ENCODE measurements at regions not wholly inside any gene's neighbourhood (a gene's known extent, or its start where the extent isn't known, plus 50 kb on each side); places are given as distances from the start of the nearest gene placed in this dataset.

DNA sequence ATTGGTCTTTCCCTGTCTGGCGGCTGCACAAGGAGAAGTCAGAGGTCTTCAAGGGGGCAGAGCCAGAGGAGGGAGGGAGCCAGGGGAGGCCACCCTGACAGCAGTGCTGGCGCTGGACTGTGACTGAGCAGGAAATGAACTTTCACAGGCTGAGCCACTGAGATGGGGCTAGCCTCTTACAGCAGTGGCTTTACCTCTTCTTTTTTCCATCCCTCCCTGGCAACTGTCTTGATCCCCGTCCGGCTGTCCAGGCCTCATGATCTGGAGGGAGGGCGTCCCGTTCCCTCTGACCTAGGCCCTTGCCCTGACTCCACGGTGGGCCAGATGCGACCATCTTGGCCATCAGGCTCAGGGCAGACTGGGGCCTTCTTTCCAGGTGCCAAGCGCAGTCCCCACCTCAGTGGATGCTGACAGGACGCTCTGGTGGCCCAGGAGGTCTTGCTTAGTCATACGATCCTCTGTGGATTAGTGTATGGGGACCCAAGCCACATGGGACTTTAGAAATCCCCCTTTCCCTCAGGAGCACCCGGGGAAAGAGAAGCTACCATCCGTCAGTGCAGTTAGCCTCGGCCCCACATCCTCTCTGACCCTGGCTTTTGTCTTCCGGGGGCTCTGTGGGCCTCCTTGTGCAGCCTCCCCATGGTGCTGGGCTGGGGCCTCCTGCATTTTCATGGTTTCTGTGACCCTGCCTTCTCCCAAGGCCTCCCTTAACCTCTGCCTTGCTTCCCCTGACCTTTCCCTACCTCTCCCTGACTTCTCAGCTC lies 57.4 kb upstream of the CCDC167 start:
- no peak for DNase-seq (ENCODE audit: low spot score)

DNA sequence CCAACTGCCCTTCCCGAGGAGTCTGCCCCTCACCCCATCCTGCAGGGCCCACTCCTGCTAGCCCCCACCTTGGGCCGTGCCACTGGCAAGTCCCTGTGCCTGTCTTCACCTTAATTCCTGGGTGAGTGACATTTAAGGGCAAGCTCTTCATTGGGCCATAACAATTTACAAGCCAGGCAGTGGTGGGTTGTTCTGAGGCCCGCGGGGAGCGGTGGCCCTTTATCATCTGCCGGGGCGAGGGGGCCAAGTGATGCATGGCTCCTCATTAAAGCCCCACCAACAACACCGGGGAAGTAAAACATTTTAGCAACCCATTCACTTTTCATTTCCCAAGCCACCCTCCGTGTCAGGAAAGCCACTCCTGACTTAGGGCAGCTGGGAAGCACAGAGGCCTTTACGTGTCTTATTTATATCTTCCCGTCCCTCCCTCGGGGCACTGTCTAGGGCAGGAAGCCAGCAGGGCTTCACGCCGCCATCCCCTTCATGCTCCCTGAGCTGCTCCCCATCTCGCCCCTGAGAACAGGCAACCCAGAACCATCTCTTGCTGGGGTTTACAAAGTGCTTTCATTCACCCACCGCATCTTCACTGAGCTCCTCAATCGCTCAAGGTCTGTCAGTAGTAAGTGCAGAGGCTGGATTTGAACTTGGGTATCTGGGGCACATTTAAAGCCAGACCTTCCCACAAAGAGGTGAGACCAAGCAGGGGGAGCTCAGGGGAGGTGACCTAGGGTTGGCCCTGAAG lies 55.5 kb upstream of the CCDC167 start:
- DNase-seq (ENCODE audit: low spot score): no peak

DNA sequence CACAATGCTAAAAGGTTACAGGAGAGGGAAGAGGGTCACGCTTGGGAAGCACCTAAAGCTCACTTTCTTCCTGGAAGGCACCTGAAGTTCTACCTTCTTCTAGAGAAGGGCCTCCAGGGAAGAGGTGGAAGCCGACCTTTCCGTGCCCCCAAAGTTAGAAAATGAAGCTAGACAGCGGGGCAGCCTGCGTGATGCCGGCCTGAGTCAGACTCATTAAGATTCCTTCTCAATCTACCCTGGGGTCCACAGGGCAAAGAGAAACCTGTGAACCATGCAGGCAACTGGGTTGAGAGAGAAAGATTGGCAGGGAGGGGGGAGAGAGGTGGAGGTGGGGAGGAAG lies 54.8 kb upstream of the CCDC167 start:
- no peak for DNase-seq (ENCODE audit: low spot score)

DNA sequence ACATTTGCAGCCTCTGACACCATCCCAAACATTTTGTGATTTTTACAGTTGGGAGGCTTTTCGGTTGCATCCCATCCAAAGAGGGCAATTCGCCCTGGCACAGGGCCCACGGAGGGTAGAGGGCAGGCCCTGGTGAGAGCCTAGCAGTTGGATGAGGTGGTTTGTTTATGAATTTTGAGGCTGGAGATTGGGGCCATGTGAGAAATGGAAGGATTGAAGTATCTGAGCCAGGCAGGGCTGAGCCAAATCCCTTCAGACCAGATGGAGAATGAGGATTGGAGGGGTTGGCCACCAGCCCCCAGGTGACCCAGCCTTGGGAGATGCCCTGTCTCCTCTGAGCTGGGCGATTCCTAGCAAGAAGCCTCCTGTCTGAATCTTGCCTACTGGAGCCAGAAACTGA lies 52.6 kb upstream of the CCDC167 start:
- DNase-seq (ENCODE audit: low spot score): no peak

DNA sequence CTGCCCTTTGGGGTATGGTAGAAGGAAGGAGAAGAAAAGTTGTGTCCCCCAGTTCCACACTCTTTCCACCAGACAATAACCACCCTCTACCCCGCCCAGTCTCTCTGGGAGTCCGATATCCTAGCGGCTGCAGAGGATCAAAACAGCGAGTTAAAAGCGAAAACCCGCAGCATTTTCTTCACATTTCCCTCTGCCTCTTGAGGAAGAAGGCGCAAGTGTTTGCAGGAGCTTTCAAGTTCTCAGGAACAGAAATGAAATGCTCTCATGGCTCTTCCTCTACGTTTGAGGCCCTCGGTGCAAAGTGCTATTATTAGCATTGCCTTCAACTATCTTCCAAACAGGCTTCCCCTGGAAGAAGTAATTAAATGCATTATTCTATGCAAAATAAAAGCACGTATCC lies 52.2 kb upstream of the CCDC167 start:
- no peak for DNase-seq (ENCODE audit: low spot score)

DNA sequence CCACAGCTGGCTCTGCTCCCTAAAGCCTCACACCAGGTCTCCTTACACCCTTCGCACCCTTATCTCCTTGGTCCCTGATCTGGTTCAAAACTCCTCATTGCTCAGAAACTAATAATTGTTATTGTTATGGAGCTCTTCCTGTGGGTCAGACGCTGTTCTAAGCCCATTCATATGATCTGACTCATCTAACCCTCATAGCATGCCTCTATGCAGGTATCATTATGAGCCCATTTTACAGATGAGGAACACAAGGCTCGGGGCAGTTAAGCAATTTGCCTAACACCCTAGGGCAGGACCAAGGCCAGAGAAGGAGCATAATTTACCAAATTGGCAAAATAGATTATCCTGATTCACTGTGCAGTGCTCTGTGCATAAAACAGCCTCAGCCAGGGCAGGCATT lies 51.8 kb upstream of the CCDC167 start:
- no peak for DNase-seq (ENCODE audit: low spot score)

DNA sequence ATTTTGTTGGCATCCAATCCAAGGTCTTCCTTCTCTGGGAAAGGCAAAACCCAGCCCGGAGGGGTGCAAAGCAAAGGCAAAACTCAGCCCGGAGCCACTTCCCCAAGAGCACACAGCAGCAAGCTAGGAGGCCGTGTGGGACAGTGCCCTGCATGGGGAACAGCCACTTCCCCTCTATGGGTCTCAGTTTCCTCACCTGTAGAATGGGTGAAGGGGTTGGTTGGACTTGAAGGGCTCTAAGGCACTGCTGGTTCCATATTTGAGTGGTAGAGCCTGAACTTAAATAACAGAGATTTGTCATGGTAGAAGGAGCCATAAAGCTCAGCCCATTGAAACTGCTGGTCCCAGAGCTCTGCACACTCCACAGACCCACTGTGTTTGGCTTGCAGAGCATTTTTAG lies 51.3 kb upstream of the CCDC167 start:
- DNase-seq (ENCODE audit: low spot score): no peak

DNA sequence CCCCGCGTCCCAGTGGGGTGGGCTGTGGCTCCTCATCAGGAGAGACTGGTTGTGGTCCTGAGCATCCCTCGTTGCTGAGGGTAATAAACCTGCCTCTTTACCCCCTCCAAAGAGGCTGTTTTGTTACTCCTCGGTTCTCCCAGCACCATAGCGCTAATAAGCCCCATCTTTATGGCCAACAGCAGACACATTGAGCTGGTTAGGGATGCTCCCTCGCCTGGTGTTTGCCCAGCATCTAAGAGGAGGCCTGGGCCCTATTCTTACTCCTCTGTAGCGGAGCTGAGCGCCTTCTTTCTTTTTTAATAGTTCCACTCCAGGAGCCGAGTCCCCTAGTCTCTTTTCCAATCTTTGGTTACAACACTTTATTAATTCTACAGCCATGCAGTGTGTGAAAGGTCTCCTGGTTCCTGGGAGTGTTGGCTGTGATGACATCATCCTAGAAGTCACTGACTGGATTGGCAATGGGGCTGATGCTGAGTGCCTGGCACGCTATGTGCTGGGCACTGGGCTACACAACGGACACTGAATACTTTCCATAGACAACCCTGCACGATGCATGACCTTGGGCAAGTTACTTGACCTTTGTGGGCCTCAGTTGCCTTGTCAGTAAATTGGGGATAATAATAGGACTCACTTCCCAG lies 50.6 kb upstream of the CCDC167 start:
- DNase-seq (ENCODE audit: low spot score): peak; percentile 24

DNA sequence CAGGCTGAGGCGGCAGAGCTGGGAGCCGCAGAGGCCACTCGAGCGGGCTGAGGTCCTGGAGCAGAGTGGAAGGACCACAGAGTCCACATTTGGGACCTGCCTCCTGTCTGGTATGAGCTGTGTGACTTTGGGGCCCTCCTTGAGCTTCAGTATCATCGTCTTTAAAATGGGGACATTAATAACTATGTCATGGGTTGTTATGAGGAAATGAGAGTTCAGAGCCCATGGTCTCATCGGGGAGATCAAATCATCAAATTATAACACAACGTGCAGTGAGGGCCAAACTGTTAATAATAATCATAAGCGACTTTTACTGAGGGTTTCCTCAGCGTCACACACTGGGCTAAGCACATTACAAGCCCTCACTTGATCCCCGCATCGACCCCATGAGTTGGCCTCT lies 49.9 kb upstream of the CCDC167 start:
- no peak for DNase-seq (ENCODE audit: low spot score)

Measured in globus pallidus (tissue), 1 donor.